HG03558 (cell line): ENCODE measurements at regions not wholly inside any gene's neighbourhood (a gene's known extent, or its start where the extent isn't known, plus 50 kb on each side); places are given as distances from the start of the nearest gene placed in this dataset.

Experiments
- ATAC-seq: cut with Tn5 transposase; IDR thresholded peaks from one replicate; pipeline ENCODE4 v1.9.1; 2021; ENCODE audit warnings: moderate number of reproducible peaks; ENCODE audit not compliant: unreplicated experiment; ENCODE audit errors: extremely low read depth

DNA sequence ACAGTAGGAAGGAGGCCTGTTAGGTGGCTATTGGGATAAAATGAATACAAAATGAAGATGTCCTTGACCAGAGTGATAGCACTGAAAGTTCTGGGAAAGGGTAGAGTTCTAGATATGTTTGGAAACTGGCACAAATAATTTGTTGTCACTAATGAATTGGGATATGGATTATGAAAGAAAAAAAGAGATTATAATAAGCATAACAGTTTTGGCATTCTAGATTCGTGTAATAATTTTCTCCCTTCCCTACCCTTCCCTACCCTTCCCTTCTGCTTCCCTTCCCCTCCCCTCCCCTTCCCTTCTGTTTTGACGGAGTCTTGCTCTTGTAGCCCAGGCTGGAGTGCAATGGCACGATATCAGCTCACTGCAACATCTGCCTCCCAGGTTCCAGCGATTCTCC, 271.0 kb upstream of the PRR20A start:
- no peak for ATAC-seq

DNA sequence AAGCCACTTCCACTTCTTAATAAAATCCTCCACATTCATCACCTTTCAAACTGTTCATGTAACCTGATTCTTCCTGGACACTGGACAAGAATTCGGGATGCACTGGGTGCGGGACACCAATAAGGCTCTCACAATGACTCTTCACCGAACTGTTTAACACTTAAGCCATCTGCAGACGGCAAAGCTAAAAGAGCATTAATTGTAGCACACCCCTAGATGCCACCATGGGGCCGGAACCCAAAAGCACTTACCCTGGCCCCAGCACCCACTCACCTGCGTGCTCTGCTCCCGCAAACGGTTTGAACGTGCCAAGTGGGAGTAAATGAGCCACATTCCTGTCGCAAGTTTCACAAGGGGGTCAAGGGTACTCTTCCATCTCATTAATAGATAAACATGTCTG, 254.3 kb upstream of the PRR20A start:
- no peak for ATAC-seq

DNA sequence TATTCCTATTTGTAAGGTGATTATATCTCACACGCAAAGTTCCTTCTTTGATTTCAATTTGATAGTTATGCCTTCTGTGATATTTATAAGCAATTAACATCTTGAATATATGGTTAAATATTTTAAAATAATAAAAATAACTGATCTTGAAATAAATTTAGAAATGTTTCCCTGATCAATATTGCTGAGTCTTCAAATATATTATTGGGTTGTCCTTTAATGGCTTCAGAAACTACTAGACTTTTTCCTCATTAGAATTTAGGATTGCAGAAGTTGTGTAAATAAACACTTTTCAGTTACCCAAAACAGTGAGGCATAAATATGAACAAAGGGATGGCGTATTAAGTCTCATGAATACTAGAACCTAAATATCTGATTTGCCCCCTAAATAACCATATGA, 252.3 kb upstream of the PRR20A start:
- ATAC-seq, result no peak

DNA sequence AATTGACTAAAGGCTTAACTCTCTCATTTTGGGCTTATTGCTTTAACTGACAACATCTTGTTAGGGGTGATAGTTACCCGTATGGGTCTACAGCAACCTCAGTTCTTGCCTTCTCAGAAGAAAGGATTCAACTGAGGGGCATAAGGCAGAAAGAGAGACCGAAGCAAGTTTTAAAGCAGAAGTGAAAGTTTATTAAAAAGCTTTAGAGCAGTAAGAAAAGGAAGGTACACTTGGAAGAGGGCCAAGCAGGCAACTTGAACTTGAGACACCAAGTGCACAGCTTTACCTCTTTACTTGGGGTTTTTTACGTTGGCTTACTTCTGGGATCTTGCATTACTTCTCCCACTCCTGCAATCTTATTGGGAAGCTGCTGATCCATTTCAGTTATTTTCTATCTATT, 246.9 kb upstream of the PRR20A start:
- ATAC-seq, result no peak

DNA sequence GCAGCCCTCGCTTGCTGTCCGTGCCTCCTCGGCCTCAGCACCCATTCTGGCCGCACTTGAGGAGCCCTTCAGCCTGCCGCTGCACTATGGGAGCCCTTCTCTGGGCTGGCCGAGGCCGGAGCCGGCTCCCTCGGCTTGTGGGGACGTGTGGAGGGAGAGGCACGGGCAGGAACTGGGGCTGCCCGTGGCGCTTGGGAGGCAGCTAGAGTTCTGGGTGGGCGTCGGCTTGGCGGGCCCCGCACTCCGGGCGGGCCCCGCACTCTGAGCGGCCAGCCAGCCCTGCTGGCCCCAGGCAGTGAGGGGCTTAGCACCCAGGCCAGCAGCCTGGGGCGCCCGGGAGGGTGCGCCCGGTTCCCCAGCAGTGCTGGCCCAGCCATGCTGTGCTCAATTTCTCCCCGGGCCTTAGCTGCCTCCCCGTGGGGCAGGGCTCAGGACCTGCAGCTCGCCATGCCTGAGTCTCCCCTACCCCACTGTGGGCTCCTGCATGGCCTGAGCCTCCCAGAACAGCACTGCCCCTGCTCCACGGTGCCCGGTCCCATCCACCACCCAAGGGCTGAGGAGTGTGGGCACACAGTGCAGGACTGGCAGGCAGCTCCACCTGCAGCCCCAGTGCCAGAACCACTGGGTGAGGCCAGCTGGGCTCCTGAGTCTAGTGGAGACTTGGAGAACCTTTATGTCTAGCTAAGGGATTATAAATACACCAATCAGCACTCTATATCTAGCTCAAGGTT, 240.0 kb upstream of the PRR20A start:
- no peak for ATAC-seq

DNA sequence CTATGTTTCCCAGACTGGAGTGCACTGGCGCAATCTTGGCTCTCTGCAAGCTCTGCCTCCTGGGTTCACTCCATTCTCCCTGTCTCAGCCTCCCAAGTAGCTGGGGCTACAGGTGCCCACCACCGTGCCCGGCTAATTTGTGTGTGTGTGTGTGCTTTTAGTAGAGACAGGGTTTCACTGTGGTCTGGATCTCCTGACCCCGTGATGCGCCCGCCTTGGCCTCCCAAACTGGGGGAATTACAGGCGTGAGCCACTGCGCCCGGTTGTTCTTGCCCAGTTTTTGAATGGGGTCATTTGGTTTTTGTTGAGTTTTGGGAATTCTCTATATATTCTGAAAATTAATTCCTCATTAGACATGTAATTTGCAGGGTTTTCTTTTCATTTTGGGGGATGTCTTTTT, 238.4 kb upstream of the PRR20A start:
- ATAC-seq, result no peak

DNA sequence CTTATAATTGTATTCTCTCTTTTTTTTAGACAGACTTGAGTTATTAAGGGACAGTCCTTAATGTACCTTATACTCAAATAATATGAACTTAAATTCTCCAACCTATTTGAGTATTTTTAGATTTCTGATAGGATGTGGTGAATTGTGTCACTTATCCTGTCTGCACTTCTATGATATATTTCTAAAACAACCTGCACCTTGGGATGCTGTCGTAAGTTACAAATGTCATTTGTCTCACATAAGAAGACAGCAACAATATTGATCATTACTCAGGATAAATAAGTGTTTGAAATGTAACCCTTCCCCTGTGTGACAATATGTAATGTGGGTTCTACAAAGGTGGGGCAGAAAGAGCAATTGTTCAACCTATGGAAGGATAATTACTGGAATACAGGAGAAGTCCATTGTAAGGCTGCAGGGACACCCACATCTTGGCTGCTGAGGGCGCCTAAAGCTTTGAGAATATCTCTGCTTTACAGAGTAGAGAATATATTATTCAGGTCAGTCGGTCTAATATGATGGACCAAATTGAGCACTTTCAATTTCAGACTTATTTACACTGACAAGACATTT, 236.9 kb upstream of the PRR20A start:
- ATAC-seq, result no peak

DNA sequence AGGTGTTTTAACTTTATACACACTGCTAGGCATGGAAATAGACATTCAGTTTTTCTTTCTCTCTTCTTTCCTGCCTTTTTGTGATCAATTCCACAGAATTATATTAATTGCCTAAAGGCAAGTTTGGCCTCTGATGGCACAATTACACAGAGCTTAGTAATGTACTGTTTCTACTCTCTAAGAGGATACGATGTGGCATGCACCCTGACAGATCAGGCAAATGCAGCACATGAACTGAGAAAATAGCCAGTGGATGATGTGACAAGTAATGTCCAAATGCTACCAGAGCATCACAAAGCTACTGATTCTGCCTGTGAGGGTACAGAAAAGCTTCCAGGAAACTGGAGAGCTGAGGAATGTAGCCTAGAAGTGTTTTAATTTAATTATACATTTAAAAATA, 233.8 kb upstream of the PRR20A start:
- ATAC-seq, result no peak

DNA sequence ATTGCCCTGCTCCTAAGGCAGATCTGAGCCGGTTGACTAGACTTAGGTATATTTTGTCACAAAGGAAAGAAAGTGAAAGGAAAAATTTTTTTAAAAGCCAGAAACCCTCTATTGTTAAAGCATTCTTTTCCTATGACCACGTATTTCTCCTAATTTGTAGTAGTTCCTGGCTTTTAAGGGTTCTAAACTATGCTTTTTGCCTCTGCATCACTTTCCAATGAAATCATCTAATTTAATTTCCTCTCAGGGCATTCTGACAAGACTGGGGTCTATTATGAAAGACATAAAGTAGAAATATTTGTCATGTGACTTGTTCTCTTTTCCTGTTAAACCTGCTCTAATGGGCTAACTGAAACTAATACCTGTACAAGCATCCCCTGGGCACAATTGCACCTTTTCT, 233.0 kb upstream of the PRR20A start:
- ATAC-seq, result no peak

DNA sequence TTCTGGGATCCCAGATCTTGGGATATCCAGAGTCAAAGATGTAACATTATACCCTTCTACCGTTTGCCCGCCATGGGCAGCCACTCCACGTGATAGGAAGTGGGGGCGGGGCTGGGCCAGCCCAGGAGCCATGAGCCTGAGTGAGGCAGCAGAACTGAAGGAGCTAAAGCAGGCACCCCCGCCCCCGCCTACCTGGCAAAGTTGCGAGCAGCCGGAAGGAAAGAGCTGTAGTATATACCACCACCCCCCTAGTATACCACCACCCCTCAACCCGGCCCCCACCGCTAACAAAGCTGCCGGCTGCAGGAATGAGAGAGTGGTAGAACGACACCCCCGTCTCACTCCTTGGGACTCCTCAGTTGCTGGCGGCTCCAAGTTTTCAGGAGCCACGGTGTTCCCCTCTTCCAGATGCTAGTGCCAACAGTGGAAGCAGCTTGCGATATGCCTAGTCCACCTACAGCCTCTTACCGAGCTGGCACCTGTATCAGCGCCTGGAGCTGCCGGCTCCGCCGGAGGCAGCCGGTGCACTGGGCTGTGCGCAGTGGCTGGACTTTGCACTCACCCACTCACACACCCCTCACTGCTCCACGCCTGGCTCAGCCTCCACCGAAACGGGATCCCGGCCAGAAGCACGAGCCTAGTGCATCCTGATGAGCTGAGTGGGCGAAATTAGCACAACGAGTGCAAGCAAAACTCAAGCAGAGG, 230.7 kb upstream of the PRR20A start:
- ATAC-seq, result no peak

DNA sequence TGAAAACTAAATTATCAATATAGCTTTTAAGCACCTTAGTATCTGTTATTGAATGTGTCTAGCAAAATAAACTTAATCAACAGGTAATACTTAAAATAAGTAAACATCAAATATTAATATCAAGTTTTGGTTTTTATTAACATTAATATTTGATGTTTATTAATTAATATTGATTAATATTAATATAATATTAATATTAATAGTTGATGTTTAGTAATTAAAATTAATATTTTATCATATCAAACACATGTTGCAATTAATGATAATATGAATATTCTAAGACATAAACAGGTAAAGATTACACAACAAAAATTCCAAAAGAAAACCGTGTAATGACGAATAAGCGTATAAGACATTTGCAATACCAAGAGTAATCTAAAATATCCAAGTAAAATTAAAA, 222.8 kb upstream of the PRR20A start:
- ATAC-seq, result no peak

DNA sequence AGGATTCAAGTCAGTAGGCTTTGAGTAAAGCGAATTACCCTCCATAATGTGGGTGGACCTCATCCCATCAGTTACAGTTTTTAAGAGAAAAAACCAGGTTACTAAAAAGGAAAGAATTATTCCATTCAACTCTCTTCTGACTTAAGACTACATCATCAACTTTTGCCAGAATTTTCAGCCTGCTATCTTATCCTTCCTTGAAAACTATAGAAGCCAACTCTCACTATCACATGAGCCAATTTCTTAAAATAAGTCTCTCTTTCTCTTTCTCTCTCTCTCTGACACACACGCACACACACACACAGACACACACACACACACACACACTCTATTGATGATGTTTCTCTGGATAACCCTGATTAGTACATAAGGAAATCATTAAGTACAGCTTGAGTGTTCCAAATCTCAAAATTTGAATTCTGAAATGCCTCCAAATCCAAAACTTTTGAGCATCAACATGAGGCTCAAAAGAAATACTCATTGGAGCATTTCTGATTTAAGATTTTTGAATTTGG, 217.0 kb upstream of the PRR20A start:
- ATAC-seq, result no peak

DNA sequence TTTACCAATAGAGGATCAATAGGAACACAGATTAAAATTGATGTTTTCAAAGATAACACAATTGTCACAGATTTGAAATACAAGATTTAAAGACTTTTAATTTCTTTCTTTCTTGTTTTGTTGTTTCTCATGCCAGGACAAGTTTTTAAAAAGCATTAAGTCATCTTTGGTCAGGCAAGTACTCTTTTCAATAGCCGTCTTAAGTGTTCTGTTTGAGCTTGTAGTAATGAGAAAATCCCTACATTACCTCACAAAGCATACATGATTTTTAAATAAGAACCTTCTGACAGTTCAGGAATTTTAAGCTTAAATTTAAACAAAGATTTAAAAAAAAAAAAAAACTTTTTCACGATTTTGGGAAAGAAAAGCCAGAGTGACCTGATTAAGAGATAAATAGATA, 216.3 kb upstream of the PRR20A start:
- no peak for ATAC-seq

DNA sequence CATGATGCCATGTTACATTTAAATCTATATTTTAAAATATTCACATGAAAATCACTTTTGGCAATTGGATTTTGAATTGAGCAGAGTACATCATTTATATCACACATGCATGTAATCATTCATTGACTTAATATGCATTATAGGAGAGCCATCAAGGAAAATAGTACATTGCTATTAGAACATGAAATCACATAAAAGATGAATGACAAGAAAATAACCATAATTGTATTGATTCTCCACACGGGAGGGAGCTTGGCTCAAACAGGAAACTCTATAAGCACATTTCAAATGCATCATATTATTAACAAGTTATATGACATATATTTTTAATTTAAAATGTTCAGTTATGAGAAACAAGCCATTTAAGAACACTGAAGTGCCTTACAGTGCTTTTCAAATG, 208.6 kb upstream of the PRR20A start:
- no peak for ATAC-seq

DNA sequence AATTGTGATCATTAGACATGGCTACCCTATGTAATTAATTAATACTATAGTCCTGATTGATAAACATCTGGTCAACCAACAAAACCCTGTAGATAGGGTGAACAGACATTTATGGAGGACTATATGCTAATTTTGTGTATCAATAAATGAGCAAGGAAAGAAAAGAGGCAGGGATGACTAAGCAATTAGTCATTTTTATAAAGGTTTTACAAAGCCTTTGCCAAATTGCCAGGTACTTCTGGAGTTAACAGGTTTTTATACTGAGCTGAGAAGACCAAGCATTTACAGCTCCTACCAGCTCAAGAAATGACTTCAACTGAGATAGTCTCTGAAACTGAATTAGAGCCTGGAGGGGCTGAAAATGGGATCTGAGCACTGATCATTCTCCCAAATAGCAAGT, 186.8 kb upstream of the PRR20A start:
- no peak for ATAC-seq

DNA sequence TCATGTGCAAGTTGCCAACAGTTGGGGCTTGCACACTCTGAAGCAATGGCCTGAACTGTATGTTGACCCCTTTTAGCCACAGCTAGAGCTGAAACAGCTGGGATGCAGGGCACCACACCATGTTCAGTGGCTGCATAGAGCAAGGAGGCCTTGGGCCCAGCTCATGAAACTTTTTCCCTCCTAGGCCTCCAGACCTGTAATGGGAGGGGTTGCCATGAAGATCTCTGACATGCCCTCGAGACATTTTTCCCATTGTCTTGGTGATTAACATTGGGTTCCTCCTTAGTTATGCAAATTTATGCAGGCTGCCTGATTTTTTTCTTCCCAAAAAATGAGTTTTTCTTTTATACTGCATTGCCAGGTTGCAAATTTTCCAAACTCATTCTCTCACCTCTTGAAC, 165.1 kb upstream of the PRR20A start:
- ATAC-seq, result no peak

DNA sequence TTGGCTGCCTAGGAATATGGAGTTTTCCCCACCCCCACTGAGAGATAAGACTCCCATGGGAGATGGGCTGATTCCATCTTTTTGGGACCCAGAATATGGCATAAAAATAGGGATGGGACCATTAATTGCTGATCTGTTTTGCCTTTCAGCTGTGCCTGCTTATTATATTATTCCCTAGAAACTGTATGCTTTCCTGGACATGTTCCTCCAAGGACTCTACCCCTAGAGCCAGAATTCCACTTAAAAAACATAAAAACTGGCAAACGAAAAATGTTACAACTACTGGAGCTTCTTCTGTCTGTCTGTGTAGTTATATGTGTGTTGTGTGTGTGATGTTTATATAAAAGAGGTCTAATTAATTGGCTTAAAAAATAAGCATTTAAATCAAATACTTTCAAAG, 159.9 kb upstream of the PRR20A start:
- ATAC-seq, result no peak

DNA sequence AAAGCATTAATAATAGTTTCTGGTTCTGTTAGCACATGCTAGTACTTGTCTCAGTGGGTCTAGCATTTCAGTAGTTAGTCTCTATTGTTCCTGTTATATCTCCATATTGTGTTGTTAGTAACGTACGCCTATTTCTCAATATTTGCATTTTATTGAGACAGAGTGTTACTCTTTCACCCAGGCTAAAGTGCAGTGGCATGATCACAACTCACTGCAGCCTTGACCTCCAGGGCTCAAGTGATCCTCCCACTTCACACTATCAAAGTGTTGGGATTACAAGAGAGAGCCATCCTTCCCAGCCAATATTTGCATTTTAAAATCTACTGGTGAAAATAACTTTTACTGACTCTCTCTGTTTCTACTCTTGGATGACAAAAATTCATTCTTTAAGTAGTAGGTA, 154.6 kb upstream of the PRR20A start:
- no peak for ATAC-seq

DNA sequence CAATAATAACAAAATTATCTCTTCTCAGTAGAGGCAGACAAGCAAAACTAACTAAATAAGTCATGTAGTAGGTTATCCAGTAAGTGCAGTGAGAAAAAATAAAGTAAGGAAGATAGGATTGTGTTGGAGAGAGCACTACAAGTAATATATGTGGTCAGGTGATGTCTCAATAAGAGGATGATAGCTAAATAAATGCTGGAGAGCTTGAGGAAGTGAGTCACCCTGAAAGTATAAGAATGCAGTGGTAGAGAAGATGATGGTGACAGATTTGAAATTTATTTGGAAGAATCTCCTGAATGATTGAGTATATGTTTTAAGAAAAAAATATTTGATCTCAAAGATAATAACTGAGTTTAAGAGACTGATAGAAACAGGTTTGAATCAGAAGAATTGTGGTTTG, 152.2 kb upstream of the PRR20A start:
- ATAC-seq, result no peak

DNA sequence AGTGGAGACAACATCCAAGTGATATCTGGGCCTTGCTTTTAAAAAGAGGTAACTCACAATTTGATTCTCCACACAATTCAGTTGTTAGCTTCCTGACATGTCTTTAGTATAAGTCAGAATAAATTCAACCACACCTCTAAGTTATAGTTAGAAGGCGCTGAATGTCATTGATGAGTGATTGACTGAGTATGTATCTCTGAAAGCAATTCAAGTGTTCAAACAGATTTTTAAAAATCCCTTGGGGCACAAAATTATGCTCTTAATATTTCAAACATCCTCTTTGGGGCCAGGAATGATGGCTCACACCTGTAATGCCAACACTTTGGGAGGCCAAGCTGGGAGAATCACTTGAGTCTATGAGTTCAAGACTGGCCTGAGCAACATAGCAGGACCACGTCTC, 137.0 kb upstream of the PRR20A start:
- ATAC-seq, result no peak

DNA sequence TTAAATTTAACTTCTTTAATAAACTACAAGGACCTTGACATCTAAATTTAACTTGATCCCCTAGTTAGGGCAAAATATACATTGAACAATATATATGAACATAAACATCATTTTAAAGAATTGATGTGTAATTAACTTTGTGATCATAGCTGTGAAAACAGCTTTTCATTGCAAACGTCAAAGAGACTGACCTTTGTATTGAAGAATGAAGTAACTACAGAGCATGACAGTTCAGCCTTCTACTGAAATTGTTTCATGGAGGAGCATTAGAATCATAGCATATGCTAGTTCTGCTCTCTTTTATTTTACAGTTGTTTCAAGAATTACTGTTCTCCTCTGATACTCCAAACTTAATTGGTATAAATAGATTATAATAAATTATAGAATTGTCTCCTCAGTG, 123.4 kb upstream of the PRR20A start:
- ATAC-seq, result no peak

DNA sequence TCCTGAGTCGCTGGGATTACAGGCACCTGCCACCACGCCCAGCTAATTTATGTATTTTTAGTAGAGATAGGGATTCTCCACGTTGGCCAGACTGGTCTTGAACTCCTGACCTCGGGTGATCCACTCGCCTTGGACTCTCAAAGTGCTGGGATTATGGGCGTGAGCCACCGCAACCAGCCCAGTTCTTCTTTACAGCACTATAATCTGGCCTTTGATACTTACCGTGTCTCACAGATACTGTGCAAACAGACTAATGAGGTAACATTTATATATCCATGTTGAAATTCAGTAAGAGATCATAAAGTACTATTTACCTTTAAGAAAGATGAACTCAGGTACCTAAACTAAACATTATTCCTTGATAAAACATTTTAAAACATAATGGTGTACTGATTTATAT, 121.8 kb upstream of the PRR20A start:
- ATAC-seq, result no peak
